ENCODE measurements at regions not wholly inside any gene's neighbourhood (a gene's known extent, or its start where the extent isn't known, plus 50 kb on each side); places are given as distances from the start of the nearest gene placed in this dataset.

DNA sequence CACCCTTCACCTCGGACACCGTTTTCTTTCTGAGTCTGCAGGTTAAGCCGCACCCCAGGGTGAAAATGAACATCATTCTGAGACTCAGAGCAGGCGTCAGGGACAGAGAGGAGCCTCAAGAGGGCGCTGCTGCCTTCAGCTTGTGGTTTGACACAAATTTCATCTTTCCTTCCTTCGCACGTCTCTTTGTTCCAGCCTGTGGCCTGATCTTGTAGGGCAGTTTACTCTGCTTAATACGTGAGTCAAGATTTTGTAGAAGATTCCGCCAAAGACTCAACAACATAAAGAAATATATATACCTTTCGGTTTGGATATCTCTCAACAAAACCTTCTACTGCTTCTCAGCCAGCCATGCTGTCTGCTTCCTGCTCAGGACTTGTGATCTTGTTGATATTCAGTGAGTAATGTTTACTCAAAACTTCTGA is 329.3 kb upstream of the OR4E1 start:
- DNase-seq (ENCODE audit: low read depth), result no peak

- no peak for DNase-seq (ENCODE audit: low read depth)
Observed at GRCh38 chr14:21999402-21999801, 325.8 kb upstream of the OR4E1 start.

- peak; percentile 37 for DNase-seq (ENCODE audit: low read depth)
Observed at GRCh38 chr14:21997300-21997699, 323.7 kb upstream of the OR4E1 start.

- no peak for DNase-seq (ENCODE audit: low read depth)
Observed at GRCh38 chr14:21995332-21995731, 321.7 kb upstream of the OR4E1 start.

DNA sequence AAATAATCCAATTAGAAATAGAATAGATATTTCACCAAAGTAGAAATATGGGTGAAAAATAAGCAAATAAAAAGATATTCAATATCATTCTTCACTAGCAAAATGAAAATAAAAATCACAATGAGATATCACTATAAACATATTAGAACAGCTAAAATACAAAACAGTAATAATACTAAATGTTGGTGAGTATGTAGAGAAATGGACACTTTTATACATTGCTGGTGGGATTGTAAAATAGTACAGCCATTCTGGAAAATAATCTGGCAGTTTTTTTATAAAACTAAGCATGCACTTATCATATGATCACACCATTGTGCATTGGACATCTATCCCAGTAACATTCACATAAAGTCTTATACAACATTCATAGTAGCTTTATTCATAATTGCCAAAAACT is 320.2 kb upstream of the OR4E1 start:
- DNase-seq (ENCODE audit: low read depth), result no peak

DNA sequence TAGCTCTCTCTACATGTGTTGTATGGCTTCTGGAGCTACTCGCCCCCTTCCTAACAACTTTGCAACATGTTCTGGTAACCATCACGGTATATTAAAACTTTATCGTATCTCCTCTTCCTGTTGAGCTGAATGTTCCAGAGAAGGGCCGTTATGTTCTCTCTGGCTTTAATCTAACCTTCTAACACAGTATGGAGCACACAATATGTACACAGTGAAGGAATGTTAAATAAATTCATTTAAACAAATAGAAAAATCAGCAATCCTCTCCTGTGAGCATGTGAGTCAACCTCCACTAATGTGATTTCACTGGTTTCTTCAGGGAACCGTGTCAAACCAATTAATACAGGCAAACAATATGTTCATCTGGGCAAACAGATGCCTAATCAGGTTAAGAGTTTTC is 319.5 kb upstream of the OR4E1 start:
- no peak for DNase-seq (ENCODE audit: low read depth)

DNA sequence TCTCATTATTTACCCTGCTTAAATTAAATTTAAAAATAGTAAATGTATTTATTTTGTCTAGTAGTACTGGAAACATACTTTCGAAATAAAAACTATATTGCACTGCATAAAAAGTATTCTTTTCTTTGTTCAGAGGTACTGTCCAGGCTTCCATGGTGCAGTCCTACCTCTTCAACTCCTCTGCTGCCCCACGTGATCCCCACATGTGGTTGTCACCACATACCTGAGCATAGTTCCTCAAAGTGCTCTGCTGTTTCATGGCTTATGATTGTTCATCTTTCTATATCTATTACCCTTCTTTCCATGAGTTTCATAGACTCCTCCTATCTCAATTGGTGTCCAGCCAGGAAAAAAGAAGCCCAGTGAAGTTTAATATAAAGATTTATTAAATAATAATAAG is 317.5 kb upstream of the OR4E1 start:
- DNase-seq (ENCODE audit: low read depth), result no peak

GRCh38 chr14:21990116-21990515 is 316.5 kb upstream of the OR4E1 start:
- no peak for DNase-seq (ENCODE audit: low read depth)

DNA sequence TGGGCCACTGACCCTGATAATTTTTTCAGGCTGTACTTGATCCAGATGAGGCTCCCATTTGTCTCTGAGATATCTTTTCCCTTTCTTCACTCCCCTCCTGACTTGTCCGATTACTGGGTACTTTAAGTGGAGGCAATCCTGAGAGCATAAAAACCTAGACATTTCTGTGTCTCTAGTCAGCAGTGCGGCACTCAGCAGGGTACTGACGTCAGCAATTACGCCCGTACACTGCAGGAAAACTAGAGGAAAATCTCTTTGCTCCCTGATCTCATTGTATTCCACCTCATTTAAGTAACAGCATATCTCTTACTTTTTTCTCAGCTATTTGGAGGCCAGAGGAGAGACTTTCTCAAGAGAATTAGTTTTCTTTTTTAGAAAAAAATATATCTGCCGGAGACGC is 315.5 kb upstream of the OR4E1 start:
- DNase-seq (ENCODE audit: low read depth), result no peak

- no peak for DNase-seq (ENCODE audit: low read depth)
Observed at GRCh38 chr14:21988413-21988812, 314.8 kb upstream of the OR4E1 start.

GRCh38 chr14:21987937-21988336 is 314.3 kb upstream of the OR4E1 start:
- DNase-seq (ENCODE audit: low read depth), result peak; percentile 11

DNA sequence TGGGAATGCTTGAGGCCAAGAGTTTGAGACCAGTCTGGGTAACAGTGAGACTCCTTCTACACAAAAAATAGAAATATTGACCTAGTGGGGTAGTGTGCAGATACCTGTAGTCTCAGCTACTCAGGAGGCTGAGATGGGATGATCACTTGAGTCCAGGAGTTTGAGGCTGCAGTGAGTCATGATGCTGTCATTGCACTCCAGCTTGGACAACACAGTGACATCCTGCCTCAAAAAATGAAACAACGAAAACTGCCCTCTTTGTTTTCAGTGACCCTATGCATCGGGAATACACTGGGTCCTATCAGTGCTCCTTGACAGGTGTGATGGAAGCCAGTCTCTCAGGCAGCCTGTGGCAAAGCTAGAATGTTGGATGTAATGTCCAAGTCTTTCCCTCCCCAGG is 311.5 kb upstream of the OR4E1 start:
- peak; percentile 45 for DNase-seq (ENCODE audit: low read depth)

GRCh38 chr14:21978999-21979314 is 305.3 kb upstream of the OR4E1 start:
- DNase-seq (ENCODE audit: low read depth), result no peak

DNA sequence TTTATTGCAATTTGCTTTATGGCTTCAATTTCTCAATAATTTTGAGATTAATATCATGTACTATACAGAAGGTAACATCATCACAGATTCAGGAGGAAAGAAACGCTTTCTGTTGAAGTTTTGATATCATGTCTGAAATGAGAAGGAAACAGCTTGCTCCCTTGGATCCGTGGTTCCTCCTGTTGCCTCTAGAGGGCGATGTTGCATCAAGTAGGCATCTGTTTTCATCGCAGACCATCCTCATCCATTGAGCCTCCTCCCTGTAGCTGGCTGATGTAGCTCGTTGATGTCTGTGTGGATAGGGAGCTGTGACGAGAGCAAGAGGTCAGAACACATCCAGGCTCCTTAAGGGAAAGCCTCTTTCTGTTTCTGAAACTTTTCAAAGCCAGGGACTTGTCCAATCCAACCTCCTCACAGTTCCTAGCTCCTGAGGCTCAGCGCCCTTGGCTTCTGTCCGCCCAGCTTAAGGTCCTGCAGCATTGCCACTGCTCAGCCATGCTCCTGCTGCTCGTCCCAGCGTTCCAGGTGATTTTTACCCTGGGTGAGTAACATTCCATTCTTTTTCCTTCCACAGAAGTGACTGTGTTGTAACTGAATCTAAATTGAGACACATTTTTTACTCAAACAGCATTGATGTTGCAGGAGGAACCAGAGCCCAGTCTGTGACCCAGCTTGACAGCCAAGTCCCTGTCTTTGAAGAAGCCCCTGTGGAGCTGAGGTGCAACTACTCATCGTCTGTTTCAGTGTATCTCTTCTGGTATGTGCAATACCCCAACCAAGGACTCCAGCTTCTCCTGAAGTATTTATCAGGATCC is 304.8 kb upstream of the OR4E1 start:
- DNase-seq (ENCODE audit: low read depth), result peak; percentile 29

- no peak for DNase-seq (ENCODE audit: low read depth)
Observed at GRCh38 chr14:21974741-21975140, 301.1 kb upstream of the OR4E1 start.

- DNase-seq (ENCODE audit: low read depth), result no peak
Observed at GRCh38 chr14:21965042-21965441, 291.4 kb upstream of the OR4E1 start.

DNA sequence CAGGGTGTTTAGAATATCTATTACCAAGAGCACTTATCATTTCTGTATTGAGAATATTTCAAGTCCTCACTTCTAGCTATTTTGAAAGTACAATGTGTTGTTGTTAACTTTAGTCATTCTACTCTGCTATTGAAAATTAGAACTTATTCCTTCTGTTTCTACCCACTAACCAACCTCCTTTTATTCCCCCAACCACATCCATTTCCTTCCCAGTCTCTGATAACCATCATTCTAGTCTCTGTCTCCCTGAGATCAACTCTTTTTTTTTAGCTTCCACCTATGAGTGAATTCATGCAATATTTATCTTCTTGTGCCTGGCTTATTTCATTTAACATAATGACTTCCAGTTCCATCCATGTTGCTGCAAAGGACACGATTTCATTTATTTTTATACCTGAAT is 290.6 kb upstream of the OR4E1 start:
- no peak for DNase-seq (ENCODE audit: low read depth)

DNA sequence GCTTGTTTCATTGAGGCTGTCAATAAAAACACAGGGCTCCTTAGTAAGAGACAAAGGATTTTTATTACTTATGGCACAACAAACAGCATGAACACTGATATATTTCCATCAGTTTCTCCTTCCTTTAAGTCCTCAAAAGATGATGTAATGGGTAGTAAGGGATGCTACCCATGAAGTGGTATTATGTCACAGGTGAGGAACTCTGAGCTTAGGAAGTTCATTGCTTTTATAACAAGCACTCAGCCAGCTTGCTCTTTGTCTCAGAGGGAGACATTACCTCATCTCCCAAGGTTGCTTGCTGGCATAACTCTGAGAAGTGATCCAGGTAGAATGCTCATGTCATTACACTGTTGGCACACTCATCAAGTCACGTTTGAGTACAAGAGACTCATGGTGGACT is 287.0 kb upstream of the OR4E1 start:
- DNase-seq (ENCODE audit: low read depth), result no peak

DNA sequence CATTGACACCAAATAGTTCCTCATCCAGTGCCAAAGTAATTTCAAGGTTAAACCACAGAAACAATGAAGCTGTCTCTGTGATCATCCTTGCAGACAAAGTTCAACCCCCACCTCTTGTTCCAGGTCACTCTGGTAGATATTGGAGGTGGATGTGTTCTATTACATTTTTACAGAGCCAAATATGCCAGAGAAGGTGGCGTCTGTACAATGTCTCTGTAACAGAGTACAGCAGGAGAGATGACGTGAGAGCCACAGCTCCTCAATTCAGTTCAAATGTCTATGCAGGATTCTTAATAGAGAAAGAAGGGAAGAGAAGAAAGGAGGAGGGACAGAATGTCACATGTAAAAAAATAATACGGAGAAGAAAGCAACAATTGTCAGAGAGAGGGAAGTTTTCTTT is 268.3 kb upstream of the OR4E1 start:
- no peak for DNase-seq (ENCODE audit: low read depth)

DNA sequence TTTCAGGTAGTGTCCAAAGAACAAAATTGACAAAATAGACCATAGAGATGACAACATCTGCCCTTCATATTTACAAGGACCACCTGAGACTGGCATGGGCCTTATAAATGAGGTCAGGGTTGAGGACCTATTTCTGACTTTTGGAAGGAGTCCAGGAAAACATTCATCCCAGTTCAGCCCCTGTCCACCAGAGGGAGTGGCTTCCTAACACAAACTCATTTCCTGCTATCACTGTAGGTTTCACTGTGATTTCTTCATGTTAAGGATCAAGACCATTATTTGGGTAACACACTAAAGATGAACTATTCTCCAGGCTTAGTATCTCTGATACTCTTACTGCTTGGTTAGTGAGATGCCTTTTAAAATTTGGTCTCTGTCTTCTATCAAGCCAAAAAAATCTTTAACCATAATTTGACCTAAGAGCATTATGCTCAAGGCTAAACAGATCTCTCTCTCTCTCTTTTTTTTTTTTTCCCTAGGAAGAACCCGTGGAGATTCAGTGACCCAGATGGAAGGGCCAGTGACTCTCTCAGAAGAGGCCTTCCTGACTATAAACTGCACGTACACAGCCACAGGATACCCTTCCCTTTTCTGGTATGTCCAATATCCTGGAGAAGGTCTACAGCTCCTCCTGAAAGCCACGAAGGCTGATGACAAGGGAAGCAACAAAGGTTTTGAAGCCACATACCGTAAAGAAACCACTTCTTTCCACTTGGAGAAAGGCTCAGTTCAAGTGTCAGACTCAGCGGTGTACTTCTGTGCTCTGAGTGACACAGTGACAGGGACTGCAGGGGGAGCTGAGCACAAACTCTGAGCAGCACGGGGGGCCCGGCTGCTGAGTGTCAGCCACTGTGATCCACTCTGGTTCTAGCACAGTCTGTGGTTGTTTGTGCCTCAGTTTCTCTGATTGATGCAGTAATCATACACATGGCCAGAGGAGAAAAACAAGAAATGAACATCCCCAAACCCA is 267.6 kb upstream of the OR4E1 start:
- DNase-seq (ENCODE audit: low read depth), result peak; percentile 44

GRCh38 chr14:21939836-21940235 is 266.2 kb upstream of the OR4E1 start:
- no peak for DNase-seq (ENCODE audit: low read depth)

DNA sequence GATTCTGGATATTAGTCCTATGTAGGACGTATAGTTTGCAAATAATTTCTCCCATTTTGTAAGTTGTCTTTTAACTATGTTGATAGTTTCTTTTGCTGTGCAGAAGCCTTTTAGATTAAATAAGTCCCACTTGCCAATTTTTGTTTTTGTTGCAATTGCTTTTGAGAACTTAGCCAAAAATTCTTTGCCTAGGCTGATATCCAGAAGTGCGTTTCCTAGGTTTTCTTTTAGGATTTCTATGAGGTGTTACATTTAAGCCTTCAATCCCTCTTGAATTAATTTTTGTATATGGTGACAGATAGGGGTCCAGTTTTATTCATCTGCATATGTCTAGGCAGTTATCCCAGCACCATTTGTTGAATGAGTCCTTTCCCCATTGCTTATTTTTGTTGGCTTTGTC is 264.4 kb upstream of the OR4E1 start:
- no peak for DNase-seq (ENCODE audit: low read depth)

- DNase-seq (ENCODE audit: low read depth), result no peak
Observed at GRCh38 chr14:21933681-21934080, 260.1 kb upstream of the OR4E1 start.

Measured in HT1080 (cell line).